ENCODE measurements at regions not wholly inside any gene's neighbourhood (a gene's known extent, or its start where the extent isn't known, plus 50 kb on each side); places are given as distances from the start of the nearest gene placed in this dataset.
A peak's percentile ranks its signal among the peaks of the same experiment; 100 is the strongest.
"Not testable (repeated sequence)": the region's sequence is repeated elsewhere in the genome, so short reads cannot be mapped to it uniquely, and the experiment has no call there.

DNA sequence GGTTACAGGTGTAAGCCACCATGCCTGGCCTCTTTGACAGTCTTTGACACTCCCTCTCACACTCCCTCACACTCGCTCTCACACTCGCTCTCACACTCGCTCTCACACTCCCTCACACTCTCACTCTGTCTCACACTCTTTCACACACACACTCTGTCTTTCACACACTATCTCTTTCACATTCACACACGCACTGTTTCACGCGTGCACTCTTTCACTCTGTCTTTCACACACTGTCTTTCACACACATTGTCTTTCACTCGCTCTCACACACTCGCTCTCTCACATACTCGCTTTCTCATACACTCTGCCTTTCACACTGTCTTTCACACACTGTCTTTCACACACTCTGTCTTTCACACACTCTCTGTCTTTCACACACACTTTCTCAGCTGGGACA is 167.1 kb upstream of the CXCL13 start:
- no peak for DNase-seq

DNA sequence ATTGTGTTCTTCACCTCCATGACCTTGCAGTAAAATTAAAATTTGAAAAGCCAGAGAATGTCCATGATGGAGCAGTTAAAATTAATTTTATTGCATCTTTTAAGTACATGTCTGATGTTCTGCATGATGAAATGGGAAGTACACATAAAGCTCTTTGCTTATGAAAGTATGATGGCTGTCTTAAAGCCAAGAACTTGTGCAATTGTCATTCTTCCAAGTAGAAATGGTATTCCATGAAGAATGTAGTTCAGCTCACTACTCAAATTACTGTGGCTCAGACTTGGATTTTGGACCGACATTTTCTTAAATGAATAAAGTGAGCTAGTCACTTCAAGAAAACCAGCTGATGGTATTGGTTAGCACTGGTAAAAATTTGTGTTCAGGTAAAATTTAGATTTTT is 161.7 kb upstream of the CXCL13 start:
- no peak for DNase-seq

DNA sequence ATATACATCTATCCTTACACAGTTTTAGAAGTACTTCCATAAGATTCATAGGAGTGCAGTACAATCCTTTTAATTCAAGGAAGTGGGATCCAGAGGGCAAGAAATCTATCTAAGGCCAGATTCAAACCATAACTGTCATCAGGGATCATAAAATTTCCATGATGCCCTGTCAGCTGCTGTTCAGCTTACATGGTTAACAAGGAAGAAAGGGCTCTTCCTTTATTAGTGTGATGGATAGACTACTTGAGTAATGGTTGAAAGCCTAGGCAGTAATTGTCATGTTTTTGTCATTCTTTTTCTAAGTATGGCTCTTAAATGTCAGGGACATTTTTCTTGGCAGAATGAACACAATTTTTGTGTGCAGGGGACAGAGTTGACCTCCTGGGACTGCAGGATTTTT is 159.8 kb upstream of the CXCL13 start:
- DNase-seq = no peak

DNA sequence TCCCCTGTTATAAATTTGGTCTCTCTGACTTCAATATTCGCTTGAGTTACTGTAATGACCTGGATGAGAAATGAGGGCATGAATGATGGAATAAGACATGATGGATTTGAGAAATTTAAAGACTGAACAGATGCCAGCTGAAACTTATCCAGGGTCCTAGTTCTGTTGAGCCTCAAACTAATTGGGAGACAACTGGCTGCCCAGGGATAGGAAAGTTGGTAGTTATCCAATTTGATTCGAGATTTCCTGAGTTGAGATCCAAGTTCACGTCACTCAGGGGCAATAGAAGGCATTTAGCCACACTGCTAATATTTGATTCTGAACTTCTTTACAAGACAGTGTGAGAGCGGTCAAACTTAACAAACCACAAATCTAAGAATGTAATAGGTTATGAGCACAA is 159.0 kb upstream of the CXCL13 start:
- DNase-seq = no peak

DNA sequence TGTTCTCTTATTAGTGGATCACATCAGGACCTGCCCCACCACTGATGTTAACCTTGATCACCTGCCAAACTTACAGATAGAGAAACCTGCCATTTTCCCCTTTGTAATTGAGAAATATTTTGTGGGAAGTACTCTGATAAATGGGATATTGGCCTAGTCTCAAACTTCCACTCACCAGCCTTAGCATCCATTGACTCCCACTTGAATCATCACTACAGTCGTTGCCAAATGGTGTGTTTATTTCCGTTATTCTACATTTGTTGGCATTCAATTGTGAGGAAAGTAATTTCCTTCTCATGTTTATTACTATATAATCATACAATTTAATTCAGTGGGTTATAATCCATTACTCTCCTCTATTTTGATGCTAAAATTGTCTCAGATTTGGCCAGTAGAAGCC is 156.4 kb upstream of the CXCL13 start:
- DNase-seq = no peak

DNA sequence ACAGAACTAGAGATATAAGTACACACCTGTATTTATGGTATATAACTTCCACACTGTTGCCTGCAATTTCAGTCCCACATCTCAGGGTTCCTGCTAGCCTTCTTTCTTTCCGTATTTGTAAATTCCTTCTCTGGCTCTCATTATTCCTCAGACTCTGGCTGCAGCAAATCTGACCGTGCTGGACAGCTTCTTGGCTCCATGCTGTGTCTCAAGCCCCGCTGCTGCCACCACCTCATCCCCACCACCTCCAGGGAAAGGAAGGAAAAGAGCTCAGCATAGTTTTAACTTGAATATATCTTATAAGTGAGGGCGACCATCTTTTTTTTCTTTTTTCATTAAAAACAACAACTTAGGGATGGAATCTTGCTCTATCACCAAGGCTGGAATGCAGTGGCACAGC is 155.6 kb upstream of the CXCL13 start:
- DNase-seq = no peak

DNA sequence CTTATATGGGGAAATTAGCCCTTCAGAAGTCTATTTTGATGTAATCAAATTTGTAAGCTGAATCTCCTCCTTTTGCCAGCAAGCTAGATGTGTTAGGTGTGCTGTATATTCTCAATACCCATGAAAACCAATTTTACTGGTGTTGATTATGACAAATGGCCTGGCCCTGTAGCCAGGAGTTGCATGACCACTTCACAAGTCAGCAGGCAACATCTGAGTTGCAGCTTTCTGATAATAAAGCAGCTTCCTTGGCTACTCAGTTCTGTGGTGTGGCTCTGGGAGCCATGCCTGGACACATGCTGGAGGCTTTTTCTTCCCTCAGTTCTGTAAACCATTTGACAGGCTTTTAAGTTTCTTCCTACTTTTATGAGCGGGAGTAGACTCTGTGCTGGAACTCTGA is 154.1 kb upstream of the CXCL13 start:
- no peak for DNase-seq

DNA sequence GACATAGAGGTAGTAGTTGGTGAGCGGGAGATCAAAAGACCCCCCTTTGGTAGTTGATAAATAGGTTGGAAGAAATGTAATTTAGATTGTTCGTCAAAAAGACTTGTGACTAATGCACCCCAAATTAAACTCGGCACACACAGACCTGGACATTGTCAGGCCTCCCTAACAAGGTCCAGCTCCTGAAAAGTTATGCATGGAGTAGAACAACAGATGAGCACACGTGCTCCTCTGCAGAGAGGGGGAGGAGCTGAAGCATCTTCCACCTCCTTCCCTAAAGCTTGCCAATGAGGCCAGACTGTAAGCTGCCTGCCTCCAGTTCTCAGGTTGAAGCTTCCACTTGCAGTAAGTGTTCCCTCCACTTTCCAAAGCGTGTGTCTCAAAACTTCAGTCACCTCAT is 153.5 kb upstream of the CXCL13 start:
- DNase-seq = not testable (repeated sequence)

DNA sequence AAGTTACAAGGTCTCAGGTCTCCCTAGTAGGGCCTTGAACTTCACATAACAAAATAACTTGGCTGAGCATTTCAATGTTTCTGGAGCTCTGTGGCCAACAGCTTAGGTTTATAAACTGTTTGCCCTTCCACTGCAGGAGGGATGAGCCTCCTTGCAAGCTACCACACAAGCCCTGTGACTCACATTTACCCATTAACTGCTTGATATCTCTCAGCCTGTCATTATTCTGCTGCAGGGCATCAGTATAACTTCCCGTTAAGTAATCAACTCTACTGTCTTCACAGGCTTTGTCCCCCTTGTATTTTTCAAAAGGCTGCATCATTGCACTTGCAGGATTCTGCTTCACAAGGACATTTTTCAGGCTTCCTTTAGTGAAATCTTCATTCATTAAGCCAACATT is 151.7 kb upstream of the CXCL13 start:
- DNase-seq = no peak

DNA sequence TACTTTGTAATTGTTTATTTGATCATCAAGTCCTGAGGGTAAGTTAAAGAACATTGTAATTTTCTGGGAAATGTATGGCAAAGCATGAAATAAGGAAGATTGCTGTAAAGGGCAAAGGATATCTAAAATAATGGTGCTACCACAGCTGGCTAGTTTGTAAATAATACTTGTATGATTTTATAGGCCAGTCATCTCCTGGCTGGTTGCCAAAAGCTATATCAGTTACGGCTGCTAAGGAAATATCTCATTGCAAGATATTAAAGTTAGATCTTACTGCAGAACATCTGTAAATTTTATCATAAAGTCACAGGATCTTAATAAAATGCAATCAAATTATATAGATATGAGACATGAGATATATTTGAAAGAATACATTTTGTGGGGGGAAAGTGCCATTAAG is 150.8 kb upstream of the CXCL13 start:
- DNase-seq = no peak

DNA sequence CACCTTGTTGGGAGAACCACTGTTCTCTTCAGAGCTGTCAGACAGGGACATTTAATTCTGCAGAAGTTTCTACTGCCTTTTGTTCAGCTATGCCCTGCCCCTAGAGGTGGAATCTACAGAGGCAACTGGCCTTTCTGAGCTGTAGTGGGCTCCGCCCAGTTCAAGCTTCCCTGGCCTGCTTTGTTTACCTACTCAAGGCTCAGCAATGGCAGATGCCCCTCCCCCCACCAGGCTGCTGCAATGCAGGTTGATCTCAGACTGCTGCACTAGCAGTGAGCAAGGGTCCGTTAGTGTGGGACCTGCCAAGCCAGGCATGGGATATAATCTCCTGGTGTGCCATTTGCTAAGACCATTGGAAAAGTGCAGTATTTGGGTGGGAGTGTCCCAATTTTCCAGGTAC is 141.5 kb upstream of the CXCL13 start:
- not testable (repeated sequence) for DNase-seq

DNA sequence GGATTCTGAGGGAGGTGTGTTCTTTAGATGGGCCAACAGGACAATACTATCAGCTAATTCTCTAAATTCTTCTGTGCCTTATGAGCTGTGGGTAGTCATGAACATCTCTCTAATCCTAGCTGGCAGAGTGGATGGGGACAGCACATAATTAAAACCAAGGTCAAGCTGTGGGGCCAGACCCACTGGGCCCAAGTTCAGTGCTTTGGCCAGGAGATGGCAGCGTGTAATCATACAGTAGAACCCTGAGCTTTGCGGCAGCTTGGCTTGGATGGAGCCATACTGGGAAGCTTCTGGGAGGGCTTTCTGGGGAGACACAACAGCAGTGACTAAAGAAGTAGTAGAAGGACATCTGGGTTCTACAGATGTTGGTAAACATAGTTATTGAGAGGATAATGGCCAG is 140.3 kb upstream of the CXCL13 start:
- peak in 2 of 56 donors; percentile 0 to 1 for DNase-seq

DNA sequence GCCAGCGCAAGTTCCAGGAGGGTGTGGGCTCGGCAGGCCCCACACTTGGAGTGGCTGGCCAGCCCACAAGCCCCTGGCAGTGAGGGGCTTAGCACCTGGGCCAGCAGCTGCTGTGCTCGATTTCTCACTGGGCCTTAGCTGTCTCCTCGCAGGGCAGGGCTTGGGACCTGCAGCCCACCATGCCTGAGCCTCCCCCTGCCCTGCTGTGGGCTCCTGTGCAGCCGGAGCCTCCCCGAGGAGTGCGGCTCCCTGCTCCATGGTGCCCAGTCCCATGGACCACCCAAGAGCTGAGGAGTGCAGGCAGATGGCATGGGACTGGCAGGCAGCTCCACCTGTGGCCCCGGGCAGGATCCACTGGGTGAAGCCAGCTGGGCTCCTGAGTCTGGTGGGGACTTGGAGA is 139.2 kb upstream of the CXCL13 start:
- DNase-seq = no peak

DNA sequence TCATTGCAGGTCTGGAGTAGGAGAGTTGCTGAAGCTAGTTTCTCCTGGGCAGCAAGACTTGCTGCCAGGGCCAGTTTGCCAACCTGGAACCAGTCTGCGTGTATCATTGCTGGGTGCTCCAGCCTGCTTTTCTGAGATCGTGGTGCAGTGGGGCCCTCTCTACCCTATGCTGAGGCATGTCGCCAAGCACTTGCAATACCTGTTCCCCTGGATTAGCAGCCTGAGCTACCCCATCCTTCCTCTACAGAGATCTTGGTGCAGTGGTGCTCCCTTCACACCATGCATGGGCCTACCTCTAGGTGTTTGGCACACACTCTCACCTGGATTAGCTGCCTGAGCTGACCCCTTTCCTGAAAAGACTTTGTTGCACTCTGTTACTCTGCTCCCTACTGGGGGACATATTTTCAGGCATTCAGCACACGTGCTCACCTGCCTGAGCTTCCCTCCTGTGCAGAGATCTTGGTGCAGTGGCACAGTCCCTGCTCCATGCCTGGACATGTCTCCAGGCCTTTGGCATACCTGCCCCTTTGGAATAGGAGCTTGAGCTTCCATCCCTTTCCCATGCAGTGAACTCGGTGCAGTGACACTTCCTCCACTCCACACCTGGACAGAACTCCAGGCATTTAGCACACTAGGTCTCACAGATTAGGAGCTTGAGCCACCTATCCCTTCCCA is 133.7 kb upstream of the CXCL13 start:
- no peak for DNase-seq

DNA sequence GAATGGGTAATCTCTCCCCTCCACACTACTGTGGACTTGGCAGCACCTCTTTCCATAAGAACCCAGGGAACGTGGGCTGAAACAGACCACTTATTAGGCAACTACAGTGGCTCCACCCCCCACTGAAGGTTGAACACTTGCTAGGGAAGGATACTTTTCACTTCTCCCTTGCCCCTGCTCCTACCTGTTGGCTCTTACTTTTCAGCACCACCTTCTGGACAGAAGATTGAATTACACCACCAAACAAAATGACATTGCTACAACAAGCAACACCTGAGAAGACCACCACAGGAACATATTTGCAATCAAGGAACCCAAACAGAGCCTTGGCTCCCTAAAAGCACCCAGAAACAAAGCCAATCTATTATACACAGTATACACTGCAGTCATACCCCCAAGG is 132.1 kb upstream of the CXCL13 start:
- DNase-seq = no peak

DNA sequence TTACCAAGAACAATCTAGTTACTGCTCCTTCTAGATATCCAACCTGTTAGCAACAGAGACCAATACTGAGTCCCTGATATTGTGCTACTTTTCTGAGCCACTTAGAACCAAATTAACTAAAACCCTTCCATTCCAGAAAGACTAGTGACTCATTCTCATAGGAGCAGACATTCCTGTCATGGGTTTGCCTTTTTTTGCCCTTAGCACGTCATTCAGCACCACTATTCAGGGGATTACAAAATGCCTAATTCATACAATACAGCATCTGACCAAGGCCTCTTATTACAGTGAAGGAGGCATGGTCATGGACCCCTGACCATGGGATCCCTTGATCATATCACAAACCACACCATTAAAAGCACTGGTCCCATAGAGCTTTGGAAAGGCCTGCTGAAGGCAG is 123.8 kb upstream of the CXCL13 start:
- DNase-seq = no peak

DNA sequence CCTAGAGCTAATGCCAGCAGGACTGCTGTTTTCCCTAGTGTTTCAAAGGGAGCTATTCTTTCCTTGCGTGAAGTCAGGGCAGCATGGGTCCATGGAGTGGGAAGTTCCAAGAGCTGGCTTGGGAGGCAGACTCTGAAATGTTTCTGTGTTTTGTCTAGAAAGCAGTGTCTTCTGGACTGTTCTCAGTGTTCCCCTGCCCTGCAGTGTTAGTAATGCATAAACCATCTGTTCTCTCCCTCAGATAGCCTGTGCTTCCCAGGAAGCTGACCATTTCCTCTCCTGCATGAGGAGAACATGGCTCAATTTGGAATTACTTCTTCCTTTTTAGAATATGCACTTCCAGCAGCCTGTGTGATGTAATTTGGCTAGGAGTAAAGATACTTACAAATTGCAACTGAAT is 116.7 kb upstream of the CXCL13 start:
- no peak for DNase-seq

DNA sequence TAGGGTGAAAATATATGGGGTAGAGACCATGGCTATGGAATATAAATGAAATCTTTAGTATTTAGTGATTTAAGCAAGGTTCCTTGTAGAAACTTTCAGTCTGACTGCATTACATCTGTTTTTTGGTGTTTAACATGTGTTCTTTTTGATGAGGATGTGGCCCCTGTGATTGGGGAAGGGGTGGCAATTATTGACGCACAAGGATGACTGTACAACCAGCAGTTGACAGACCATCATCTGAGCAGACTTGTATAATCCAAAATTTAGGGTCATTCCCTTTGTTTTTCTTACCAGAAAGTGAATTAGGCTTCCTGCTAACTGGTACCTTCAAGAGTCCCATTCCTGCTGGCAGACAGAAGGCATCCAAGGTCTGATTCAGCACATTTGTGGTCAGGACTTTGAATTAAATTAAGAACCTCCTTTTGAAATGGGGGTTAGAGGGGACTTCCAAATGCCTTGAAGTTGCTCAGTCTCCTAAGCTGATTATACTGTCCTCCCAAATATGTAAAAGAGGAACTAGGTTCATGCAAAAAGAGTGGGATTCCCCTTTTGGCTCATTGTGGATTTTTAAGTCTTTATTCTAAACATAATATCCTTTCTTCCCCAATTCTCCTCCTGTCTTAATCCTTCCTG is 112.4 kb upstream of the CXCL13 start:
- no peak for DNase-seq

DNA sequence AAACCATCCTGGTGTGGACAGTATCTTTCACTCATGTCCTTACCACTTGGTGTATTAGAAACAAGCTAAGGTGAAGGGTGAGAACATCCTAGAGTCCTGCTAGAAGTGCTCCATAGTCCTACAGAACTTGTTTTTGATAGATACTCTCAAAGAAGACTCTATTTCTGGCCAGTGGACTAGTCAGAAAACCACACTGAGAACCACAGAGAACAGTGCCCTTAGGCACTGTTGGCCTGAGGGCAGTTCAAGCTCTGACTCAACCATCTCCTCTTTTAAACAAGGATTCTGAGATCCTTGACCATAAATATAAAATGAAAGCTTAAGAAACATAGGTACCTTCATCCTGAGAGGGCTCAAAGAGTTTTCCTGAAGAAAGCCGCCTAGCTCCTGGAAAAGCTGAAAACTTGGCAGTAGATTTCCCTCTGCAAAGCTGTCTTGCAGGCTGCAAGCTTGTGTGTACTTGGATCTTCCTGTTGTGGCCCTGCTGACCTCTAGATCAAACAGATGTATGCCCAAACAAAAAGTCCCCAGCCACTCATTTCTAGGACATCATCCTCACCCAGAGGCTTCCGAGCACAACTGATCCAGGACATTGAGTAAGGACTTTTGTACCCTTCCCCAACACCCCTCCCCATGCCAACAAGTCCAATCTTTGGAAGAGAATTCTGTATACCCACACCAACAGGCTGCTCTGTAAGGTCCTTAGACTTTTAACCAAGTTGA is 111.6 kb upstream of the CXCL13 start:
- DNase-seq = no peak

DNA sequence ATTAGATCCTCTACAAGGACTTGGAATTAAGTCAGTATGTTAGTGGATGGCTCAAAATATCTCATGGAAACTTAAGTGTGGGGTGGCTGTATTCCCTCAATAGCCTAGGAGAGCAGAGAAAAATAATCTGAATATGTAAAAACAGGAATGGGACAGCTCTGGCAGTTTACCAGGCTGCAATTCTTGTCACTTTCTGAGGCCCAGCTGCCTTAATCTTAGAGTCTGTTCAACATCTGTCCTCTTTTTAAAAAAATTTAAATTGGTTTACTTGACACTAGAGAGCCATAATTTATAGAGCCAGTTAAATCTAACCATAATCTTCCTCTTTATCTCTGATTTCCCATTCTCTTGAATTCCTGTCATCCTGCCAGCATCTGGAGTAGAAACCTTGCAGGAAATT is 109.2 kb upstream of the CXCL13 start:
- DNase-seq = no peak

DNA sequence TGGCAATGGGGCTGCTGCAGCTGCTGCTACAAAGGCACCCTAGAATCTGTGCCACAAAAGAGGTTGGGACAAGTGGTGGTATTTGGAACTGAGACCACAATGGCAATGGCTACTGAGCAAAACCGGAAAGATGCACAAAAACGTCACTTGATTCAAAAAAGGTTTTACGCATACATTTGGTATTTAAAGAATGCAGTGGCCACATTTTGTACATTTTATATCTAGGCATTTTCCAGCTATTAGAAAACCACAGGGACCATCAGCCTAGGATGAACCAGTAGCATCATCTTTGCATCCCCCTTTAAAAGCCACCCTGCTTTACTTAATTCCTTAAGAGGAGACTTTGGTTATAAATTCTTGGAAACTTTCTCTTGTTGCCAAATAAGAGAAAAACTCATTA is 104.8 kb upstream of the CXCL13 start:
- DNase-seq = no peak

DNA sequence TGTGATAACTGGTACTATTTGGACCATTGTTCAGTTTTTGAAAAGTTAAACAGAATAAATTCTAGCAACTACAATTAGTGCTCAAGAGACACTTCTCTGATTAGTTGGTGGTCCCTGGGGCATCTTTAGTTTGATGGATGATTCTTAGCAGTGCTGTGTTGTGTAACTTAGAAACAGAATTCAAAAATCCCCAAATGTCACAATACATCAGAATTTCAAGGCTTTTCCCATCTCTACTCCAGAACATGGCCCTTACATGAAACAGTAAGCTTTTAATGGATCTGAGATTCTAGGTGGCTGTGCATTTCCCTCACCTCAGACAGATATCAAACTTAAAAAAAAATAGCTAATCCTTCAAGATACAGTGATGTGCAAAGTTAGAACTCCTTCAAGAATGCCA is 104.4 kb upstream of the CXCL13 start:
- DNase-seq = no peak

DNA sequence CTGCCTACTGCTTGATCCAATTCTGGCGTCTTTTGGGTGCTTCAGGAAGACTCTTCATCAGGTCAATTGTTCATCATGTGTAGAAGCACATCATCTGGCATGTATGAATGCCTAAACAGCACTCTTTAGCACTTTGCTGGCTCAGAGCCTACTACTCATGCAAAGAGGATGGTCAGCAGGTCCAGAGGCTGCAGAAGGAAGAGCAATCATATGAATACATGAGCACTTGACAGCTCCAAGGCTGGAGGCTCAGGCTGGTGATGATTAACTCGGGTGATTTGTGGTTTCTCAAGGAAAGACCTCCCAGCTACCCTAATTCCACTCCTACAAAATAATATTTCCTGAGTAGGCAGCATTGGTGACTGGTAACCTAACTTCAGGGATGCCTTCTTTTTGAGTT is 103.8 kb upstream of the CXCL13 start:
- no peak for DNase-seq

Data from amygdala (tissue), 56 donors.